Astrocyte of the cerebellum (primary cell): ENCODE measurements at regions not wholly inside any gene's neighbourhood (a gene's known extent, or its start where the extent isn't known, plus 50 kb on each side); places are given as distances from the start of the nearest gene placed in this dataset.

Experiments
- DNase-seq: peaks from one replicate; pipeline ENCODE4 v3.0.0-alpha.2; 2011; ENCODE audit warnings: low read depth
- H3K4me3 ChIP-seq: 2 replicates; pipeline ENCODE4 v1.5.1; 2011; ENCODE audit warnings: mild to moderate bottlenecking, low read depth, low read length, moderate library complexity
- CTCF ChIP-seq: IDR thresholded peaks from 2 replicates; pipeline ENCODE4 v1.5.1; 2012; ENCODE audit warnings: low read length, low read depth, moderate library complexity, mild to moderate bottlenecking; ENCODE audit errors: missing control alignments
- in situ Hi-C: cut with HindIII; loops from 2 replicates; pipeline ENCODE4 v1.10.0; 2017; ENCODE audit warnings: low sequenced_read_pairs

GRCh38 chr18:24740829-24741228 is 280.4 kb downstream of the HRH4 start:
- in situ Hi-C loops, result no loop called here
- TF ChIP-seq CTCF, result no peak
- H3K4me3 ChIP-seq, result no peak overlapping the region
- DNase-seq, result no peak

GRCh38 chr18:24741321-24741720 is 280.9 kb downstream of the HRH4 start:
- TF ChIP-seq CTCF, result no peak
- in situ Hi-C loops, result no loop called here
- no peak overlapping the region for H3K4me3 ChIP-seq
- DNase-seq, result no peak

GRCh38 chr18:24741965-24742724 is 281.7 kb downstream of the HRH4 start:
- DNase-seq, result no peak
- no peak overlapping the region for H3K4me3 ChIP-seq
- in situ Hi-C loops, result no loop called here
- no peak for TF ChIP-seq CTCF

- in situ Hi-C loops, result no loop called here
- H3K4me3 ChIP-seq, result no peak overlapping the region
- no peak for DNase-seq
- TF ChIP-seq CTCF, result no peak
These were observed 294.3 kb downstream of the HRH4 start for GRCh38 chr18:24754583-24755253.

- no peak for DNase-seq
- no peak for TF ChIP-seq CTCF
- in situ Hi-C loops, result no loop called here
- no peak overlapping the region for H3K4me3 ChIP-seq
These were observed 295.9 kb downstream of the HRH4 start for GRCh38 chr18:24756385-24756784.

GRCh38 chr18:24757134-24757533 is 296.7 kb downstream of the HRH4 start:
- DNase-seq, result no peak
- H3K4me3 ChIP-seq, result no peak overlapping the region
- no peak for TF ChIP-seq CTCF
- in situ Hi-C loops, result no loop called here
